Parathyroid adenoma (tissue), 2 donors: ENCODE measurements at regions not wholly inside any gene's neighbourhood (a gene's known extent, or its start where the extent isn't known, plus 50 kb on each side); places are given as distances from the start of the nearest gene placed in this dataset.

ENCODE experiments used
- H2AFZ ChIP-seq: fragments of 300-600 bp; sonication (generic); one replicate; pipeline ENCODE4 v1.7.0; 2017; ENCODE audit warnings: antibody characterized with exemption, mild to moderate bottlenecking
- H3K27ac ChIP-seq: fragments of 300-600 bp; sonication (generic); one replicate; pipeline ENCODE4 v1.7.0; 2017
- H3K27me3 ChIP-seq: fragments of 300-600 bp; sonication (generic); one replicate; pipeline ENCODE4 v1.7.0; 2017; ENCODE audit warnings: low read length; ENCODE audit not compliant: control insufficient read depth, insufficient read depth
- H3K36me3 ChIP-seq: fragments of 300-600 bp; sonication (generic); one replicate; pipeline ENCODE4 v1.7.0; 2017; ENCODE audit warnings: low read length; ENCODE audit not compliant: control insufficient read depth, insufficient read depth
- H3K4me1 ChIP-seq: fragments of 300-600 bp; sonication (generic); one replicate; pipeline ENCODE4 v1.7.0; 2017; ENCODE audit warnings: control low read depth
- H3K4me2 ChIP-seq: fragments of 300-600 bp; sonication (generic); one replicate; pipeline ENCODE4 v1.7.0; 2017; ENCODE audit warnings: low read length
- H3K4me3 ChIP-seq: fragments of 300-600 bp; sonication (generic); one replicate; pipeline ENCODE4 v1.7.0; 2017; ENCODE audit warnings: low read depth, low read length
- H3K79me2 ChIP-seq: fragments of 300-600 bp; sonication (generic); one replicate; pipeline ENCODE4 v1.7.0; 2017; ENCODE audit warnings: control low read depth
- H3K9ac ChIP-seq: fragments of 300-600 bp; sonication (generic); one replicate; pipeline ENCODE4 v1.7.0; 2017; ENCODE audit warnings: mild to moderate bottlenecking
- H3K9me3 ChIP-seq: fragments of 300-600 bp; sonication (generic); one replicate; pipeline ENCODE4 v1.7.0; 2017; ENCODE audit warnings: low read length; ENCODE audit not compliant: control insufficient read depth
- TF ChIP-seq, protein P1 (sequence below): fragments of 300-600 bp; sonication (generic); IDR thresholded peaks from one replicate; pipeline ENCODE4 v1.7.0; 2017; ENCODE audit warnings: antibody characterized with exemption, mild to moderate bottlenecking
- donor health status: primary hyperparathyroidism.

DNA sequence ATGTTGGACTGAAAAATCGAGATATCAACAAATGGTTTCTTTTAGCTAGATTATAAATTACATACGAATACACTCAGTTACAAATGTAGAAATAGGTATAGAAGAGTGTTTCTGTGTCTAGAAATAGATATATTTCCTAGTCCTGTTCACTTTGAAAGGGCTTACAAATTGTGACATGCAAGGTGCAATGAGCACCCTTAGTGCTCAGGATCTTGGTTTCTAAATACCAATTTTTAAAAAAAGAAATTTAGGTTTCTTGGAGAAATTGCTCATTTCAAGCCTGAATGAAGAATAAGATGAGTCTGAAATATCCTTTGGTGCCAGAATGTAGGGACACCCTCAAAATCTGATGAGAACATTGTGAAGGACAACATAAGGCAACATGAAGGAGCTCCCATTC is 306.0 kb downstream of the CRPPA start:
- H3K79me2 ChIP-seq = no peaks in the 10 kb centered on the region
- no peaks in the 10 kb centered on the region for H3K36me3 ChIP-seq
- no peak overlapping the region for H3K9ac ChIP-seq
- no peaks in the 10 kb centered on the region for H3K4me1 ChIP-seq
- H3K4me2 ChIP-seq = no peak overlapping the region
- no peak overlapping the region for H2AFZ ChIP-seq
- H3K9me3 ChIP-seq = no peaks in the 10 kb centered on the region
- no peak overlapping the region for H3K4me3 ChIP-seq
- no peak overlapping the region for H3K27ac ChIP-seq
- H3K27me3 ChIP-seq = no peaks in the 10 kb centered on the region
- TF ChIP-seq, protein P1, sequence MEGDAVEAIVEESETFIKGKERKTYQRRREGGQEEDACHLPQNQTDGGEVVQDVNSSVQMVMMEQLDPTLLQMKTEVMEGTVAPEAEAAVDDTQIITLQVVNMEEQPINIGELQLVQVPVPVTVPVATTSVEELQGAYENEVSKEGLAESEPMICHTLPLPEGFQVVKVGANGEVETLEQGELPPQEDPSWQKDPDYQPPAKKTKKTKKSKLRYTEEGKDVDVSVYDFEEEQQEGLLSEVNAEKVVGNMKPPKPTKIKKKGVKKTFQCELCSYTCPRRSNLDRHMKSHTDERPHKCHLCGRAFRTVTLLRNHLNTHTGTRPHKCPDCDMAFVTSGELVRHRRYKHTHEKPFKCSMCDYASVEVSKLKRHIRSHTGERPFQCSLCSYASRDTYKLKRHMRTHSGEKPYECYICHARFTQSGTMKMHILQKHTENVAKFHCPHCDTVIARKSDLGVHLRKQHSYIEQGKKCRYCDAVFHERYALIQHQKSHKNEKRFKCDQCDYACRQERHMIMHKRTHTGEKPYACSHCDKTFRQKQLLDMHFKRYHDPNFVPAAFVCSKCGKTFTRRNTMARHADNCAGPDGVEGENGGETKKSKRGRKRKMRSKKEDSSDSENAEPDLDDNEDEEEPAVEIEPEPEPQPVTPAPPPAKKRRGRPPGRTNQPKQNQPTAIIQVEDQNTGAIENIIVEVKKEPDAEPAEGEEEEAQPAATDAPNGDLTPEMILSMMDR = no peak

- H3K27ac ChIP-seq = no peak overlapping the region
- no peaks in the 10 kb centered on the region for H3K4me1 ChIP-seq
- no peaks in the 10 kb centered on the region for H3K36me3 ChIP-seq
- no peak overlapping the region for H2AFZ ChIP-seq
- H3K9me3 ChIP-seq = no peaks in the 10 kb centered on the region
- H3K4me3 ChIP-seq = no peak overlapping the region
- no peak overlapping the region for H3K9ac ChIP-seq
- TF ChIP-seq, protein P1 = no peak
- no peaks in the 10 kb centered on the region for H3K27me3 ChIP-seq
- no peak overlapping the region for H3K4me2 ChIP-seq
- no peaks in the 10 kb centered on the region for H3K79me2 ChIP-seq
Observed at GRCh38 chr7:16114633-16115032, 306.7 kb downstream of the CRPPA start.

GRCh38 chr7:16114071-16114470 is 307.3 kb downstream of the CRPPA start:
- Histone ChIP-seq H3K9ac (no peak overlapping the region), H3K79me2 (no peaks in the 10 kb centered on the region), H3K27me3 (no peaks in the 10 kb centered on the region), H3K4me3 (no peak overlapping the region), H3K4me2 (no peak overlapping the region), H3K9me3 (no peaks in the 10 kb centered on the region), H3K27ac (no peak overlapping the region), H3K36me3 (no peaks in the 10 kb centered on the region), H3K4me1 (no peaks in the 10 kb centered on the region), H2AFZ (no peak overlapping the region)
- TF ChIP-seq, protein P1 = no peak

- no peak overlapping the region for H3K9ac ChIP-seq
- no peaks in the 10 kb centered on the region for H3K36me3 ChIP-seq
- no peaks in the 10 kb centered on the region for H3K79me2 ChIP-seq
- no peaks in the 10 kb centered on the region for H3K27me3 ChIP-seq
- no peak overlapping the region for H3K4me3 ChIP-seq
- no peaks in the 10 kb centered on the region for H3K9me3 ChIP-seq
- no peak overlapping the region for H3K27ac ChIP-seq
- no peaks in the 10 kb centered on the region for H3K4me1 ChIP-seq
- no peak overlapping the region for H3K4me2 ChIP-seq
- TF ChIP-seq, protein P1 = no peak
- no peak overlapping the region for H2AFZ ChIP-seq
Observed at GRCh38 chr7:16113058-16113457, 308.3 kb downstream of the CRPPA start.

DNA sequence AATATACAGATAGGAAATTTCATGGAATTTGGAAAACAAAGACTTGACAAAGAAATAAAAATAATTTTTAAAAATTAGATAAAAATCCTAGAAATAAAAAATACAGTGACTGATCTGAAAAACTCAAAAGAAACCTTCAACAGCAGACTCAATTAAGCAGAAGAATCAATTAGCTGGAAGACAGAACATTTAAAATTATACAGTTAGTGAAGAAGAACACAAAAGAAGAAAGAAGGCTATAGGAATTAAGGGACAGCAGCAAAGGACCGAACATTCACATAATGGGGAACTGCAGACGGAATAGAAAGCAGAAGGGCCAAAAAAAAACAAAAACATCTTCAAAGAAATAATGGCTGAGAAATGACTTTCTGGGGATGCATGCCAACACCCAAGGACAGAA is 314.5 kb downstream of the CRPPA start:
- TF ChIP-seq, protein P1 = no peak
- Histone ChIP-seq H3K4me1 (no peaks in the 10 kb centered on the region), H2AFZ (no peak overlapping the region), H3K9me3 (no peaks in the 10 kb centered on the region), H3K9ac (no peak overlapping the region), H3K36me3 (no peaks in the 10 kb centered on the region), H3K79me2 (no peaks in the 10 kb centered on the region), H3K27me3 (no peaks in the 10 kb centered on the region), H3K4me3 (no peak overlapping the region), H3K4me2 (no peak overlapping the region), H3K27ac (no peak overlapping the region)
